ENCODE measurements at regions not wholly inside any gene's neighbourhood (a gene's known extent, or its start where the extent isn't known, plus 50 kb on each side); places are given as distances from the start of the nearest gene placed in this dataset.

- Histone ChIP-seq H3K9me2 (ENCODE audit: insufficient read depth) (no peaks in the 10 kb centered on the region), H3K79me2 (replicated peaks; ENCODE audit: insufficient read depth) (no peaks in the 10 kb centered on the region), H3K27ac (ENCODE audit: low read depth) (no peak overlapping the region), H3K27me3 (ENCODE audit: insufficient read depth) (no peaks in the 10 kb centered on the region), H3K4me2 (no peak overlapping the region), H3K4me1 (ENCODE audit: insufficient read depth) (no peaks in the 10 kb centered on the region), H3F3A (replicated peaks; ENCODE audit: low read depth) (no peaks in the 10 kb centered on the region), H3K4me3 (no peak overlapping the region), H2AFZ (no peak overlapping the region), H4K20me1 (replicated peaks; ENCODE audit: insufficient read depth) (no peaks in the 10 kb centered on the region), H3K36me3 (ENCODE audit: insufficient read depth) (peaks cover 7% of the 10 kb centered on the region; the same call in 1 of the 2 replicates)
- peaks cover 41% of the 10 kb centered on the region for H3K36me3 Mint-ChIP-seq (ENCODE audit: low read depth)
- no peaks in the 10 kb centered on the region for H3K4me1 Mint-ChIP-seq
- H3K27me3 Mint-ChIP-seq (ENCODE audit: insufficient read depth, low read depth, poor library complexity) = peaks cover 3% of the 10 kb centered on the region
- TF ChIP-seq ZNF331 (CRISPR knock-in tag; IDR thresholded peaks at IDR 0.05; ENCODE audit: low read depth) (no peak), REST (IDR thresholded peaks at IDR 0.05; ENCODE audit: unreplicated experiment) (no peak), STAT1 (IDR thresholded peaks at IDR 0.05; ENCODE audit: unreplicated experiment) (no peak), POLR2AphosphoS5 (IDR thresholded peaks at IDR 0.05; ENCODE audit: low read depth) (no peak), ZNF462 (CRISPR knock-in tag; IDR thresholded peaks at IDR 0.05) (no peak), JUNB (IDR thresholded peaks at IDR 0.05; ENCODE audit: unreplicated experiment) (no peak), CTCF (conservative IDR thresholded peaks at IDR 0.05; ENCODE audit: low read depth in 2 of 2) (no peak), NANOG (IDR thresholded peaks at IDR 0.05; ENCODE audit: borderline replicate concordance) (no peak)
- H3K4me3 Mint-ChIP-seq = no peak overlapping the region
- DNase-seq (ENCODE audit: low spot score) = no peak
- H3K27ac Mint-ChIP-seq = no peak overlapping the region
- H3K9me3 Mint-ChIP-seq = peaks cover 97% of the 10 kb centered on the region
- no peak for ATAC-seq
These were observed 882.2 kb downstream of the TYW1 start for GRCh38 chr7:67878808-67879207.
